H1 (cell line): ENCODE measurements at regions not wholly inside any gene's neighbourhood (a gene's known extent, or its start where the extent isn't known, plus 50 kb on each side); places are given as distances from the start of the nearest gene placed in this dataset.

Source experiments
- CHD7 ChIP-seq: fragments of 300-600 bp; sonication (generic); IDR thresholded peaks from 2 replicates; pipeline ENCODE4 v1.7.1; 2012; ENCODE audit warnings: low read length, moderate library complexity, mild to moderate bottlenecking, inconsistent platforms; ENCODE audit not compliant: insufficient replicate concordance
- KDM1A ChIP-seq: fragments of 200-600, 300-600 bp; sonication (generic); IDR thresholded peaks from 2 replicates; pipeline ENCODE4 v1.7.1; 2016; ENCODE audit warnings: mild to moderate bottlenecking, low read length, borderline replicate concordance
- SRF ChIP-seq: IDR thresholded peaks from 2 replicates; pipeline ENCODE4 v1.6.1; 2011; ENCODE audit warnings: mild to moderate bottlenecking, low read depth, low read length, moderate library complexity

GRCh38 chr15:61522411-61522810 lies 293.3 kb upstream of the RORA start (continued):
- no peak for TF ChIP-seq CHD7
- no peak for TF ChIP-seq KDM1A
- no peak for TF ChIP-seq SRF
